ENCODE measurements at regions not wholly inside any gene's neighbourhood (a gene's known extent, or its start where the extent isn't known, plus 50 kb on each side); places are given as distances from the start of the nearest gene placed in this dataset.
A peak's percentile ranks its signal among the peaks of the same experiment; 100 is the strongest.

DNA sequence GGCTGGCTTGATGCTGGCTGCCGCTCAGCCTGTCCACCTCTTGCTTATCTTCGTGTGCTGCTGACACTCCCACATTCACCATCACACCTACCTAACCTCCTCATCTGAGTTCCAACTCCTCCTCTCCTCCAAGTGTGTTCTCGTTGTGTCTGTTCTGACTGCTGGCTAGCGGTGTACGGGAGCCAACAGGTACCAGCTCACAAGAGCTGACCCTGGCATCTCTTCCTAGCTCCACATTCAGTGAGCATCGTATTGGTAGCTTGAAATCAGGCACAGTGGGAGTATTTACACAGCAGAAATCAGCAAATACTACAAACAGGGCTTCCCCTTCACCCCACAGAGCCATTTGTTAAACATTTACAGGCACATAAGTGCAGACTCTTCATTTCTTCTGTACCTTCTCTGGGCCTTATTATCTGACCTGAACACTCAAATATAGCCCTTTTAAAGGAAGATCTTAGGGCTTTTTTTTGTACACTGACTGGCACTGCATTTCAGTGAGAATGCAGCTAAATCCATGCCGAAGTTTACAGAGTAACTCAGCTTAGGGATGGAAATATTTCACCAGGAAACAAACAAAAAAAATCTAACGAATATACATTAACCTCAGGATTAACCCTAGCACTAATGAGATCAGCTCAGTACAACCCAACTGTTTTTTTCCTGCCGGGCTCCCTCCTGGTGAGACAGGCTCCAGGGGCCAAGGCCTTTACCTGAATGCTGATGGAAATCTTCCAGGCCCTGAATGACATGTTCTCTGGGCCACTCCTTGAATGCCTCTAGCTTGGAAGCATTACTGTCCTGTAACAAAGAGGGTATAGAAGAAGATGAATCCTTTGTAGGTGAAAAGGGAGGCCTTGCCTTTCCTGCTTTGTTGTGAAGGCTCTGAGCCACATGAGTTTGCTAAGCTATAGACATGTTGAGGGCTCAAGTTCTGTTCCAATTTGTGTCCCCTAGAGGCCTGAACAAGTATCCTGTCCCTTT lies 150.5 kb upstream of the LPP start:
- peak; percentile 57 for DNase-seq
- H3K36me3 ChIP-seq: no peaks in the 10 kb centered on the region
- no peaks in the 10 kb centered on the region for H3K9me3 ChIP-seq (ENCODE audit: severe bottlenecking)
- H3K4me3 ChIP-seq (ENCODE audit: low read depth, low read length): no peak overlapping the region
- TF ChIP-seq, protein P1, sequence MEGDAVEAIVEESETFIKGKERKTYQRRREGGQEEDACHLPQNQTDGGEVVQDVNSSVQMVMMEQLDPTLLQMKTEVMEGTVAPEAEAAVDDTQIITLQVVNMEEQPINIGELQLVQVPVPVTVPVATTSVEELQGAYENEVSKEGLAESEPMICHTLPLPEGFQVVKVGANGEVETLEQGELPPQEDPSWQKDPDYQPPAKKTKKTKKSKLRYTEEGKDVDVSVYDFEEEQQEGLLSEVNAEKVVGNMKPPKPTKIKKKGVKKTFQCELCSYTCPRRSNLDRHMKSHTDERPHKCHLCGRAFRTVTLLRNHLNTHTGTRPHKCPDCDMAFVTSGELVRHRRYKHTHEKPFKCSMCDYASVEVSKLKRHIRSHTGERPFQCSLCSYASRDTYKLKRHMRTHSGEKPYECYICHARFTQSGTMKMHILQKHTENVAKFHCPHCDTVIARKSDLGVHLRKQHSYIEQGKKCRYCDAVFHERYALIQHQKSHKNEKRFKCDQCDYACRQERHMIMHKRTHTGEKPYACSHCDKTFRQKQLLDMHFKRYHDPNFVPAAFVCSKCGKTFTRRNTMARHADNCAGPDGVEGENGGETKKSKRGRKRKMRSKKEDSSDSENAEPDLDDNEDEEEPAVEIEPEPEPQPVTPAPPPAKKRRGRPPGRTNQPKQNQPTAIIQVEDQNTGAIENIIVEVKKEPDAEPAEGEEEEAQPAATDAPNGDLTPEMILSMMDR (IDR thresholded peaks at IDR 0.05; ENCODE audit: low read depth, low read length): no peak
- H3K27ac ChIP-seq: peak overlapping the region; percentile 43
- no peaks in the 10 kb centered on the region for H3K27me3 ChIP-seq (ENCODE audit: insufficient read depth, low read depth, severe bottlenecking)

DNA sequence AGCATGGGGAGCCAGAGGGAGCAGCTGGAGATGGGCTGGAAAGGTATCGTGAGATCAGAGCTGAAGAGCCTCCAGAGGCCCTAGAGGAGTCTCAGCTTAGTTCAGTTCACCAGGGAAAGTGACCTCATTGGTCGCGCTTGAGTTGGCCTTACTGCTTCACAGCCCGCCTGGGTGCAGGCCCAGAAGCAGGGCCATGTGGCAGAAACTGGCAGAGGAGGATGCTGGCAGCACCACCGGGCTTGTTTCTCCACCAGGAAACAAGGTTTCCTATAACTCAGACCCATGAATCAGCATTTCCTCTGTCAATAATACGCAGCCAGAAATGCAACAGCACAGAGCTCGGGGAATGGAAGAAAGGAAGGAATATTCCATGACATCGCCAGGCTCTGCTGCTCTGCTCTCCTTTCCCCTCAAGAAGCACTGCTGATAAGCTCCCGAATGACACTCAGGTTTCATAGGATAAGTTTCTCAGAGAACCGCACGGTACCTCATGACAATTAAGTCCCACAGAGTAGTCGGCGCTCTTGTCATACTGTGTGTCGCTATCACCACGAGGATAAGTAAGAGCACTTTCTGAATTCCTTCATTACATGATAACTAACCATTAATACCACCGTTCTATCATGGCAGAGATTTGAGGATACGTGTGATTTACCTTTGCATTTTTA lies 147.1 kb upstream of the LPP start:
- no peaks in the 10 kb centered on the region for H3K36me3 ChIP-seq
- peak; percentile 17 for DNase-seq
- no peak overlapping the region for H3K27ac ChIP-seq
- no peaks in the 10 kb centered on the region for H3K27me3 ChIP-seq (ENCODE audit: insufficient read depth, low read depth, severe bottlenecking)
- TF ChIP-seq, protein P1 (IDR thresholded peaks at IDR 0.05; ENCODE audit: low read depth, low read length): no peak
- H3K9me3 ChIP-seq (ENCODE audit: severe bottlenecking): no peaks in the 10 kb centered on the region
- no peak overlapping the region for H3K4me3 ChIP-seq (ENCODE audit: low read depth, low read length)

DNA sequence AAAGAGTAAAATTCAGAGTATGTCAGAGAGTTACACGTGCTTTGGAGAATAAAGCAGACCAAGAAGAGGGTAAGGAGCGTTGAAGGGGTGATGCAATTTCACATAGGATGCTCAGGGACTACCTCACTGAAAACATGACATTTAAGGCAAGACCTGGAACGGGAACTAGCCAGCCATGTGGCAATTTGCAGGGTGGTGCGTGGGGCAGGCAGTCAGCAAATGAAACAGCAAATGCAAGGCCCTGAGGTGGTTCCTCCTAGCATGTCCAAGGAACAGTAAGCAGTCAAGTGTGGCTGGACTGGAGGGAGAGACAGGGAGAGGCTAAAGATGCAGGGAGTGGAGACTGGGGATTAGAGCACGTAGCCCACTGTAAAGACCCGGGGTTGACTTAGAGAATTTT lies 146.1 kb upstream of the LPP start:
- no peaks in the 10 kb centered on the region for H3K36me3 ChIP-seq
- no peak overlapping the region for H3K27ac ChIP-seq
- no peak overlapping the region for H3K4me3 ChIP-seq (ENCODE audit: low read depth, low read length)
- no peak for DNase-seq
- TF ChIP-seq, protein P1 (IDR thresholded peaks at IDR 0.05; ENCODE audit: low read depth, low read length): no peak
- H3K9me3 ChIP-seq (ENCODE audit: severe bottlenecking): no peaks in the 10 kb centered on the region
- no peaks in the 10 kb centered on the region for H3K27me3 ChIP-seq (ENCODE audit: insufficient read depth, low read depth, severe bottlenecking)

DNA sequence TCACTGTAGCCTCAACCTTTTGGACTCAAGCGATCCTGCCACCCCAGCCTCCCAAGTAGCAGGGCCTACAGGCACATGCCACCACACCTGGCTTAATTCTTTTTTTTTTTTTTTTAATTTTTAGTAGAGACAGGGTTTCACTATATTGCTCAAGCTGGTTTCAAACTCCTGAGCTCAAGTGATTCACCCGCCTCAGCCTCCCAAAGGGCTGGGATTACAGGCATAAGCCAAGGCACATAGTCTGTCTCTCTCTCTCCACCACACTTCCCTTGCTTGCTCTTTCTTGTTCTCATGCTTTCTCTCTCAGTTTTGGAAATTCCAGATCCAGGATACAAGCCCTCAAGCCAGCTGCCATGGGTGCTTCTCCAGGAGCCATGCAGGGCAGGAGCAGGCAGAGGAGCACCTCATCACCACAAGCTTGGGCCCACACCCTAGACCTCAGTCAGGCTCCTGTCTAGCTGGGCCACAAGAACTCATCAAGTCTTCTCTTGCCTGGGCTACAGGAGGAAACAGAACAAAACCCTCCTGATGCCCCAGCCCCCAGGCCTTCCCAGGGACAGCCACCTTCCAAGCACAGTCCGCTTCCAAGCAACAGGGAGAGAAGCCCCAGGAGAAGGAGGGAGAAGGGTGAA lies 145.3 kb upstream of the LPP start:
- no peak overlapping the region for H3K4me3 ChIP-seq (ENCODE audit: low read depth, low read length)
- no peaks in the 10 kb centered on the region for H3K36me3 ChIP-seq
- no peaks in the 10 kb centered on the region for H3K9me3 ChIP-seq (ENCODE audit: severe bottlenecking)
- H3K27me3 ChIP-seq (ENCODE audit: insufficient read depth, low read depth, severe bottlenecking): no peaks in the 10 kb centered on the region
- TF ChIP-seq, protein P1 (IDR thresholded peaks at IDR 0.05; ENCODE audit: low read depth, low read length): no peak
- no peak overlapping the region for H3K27ac ChIP-seq
- DNase-seq: no peak

DNA sequence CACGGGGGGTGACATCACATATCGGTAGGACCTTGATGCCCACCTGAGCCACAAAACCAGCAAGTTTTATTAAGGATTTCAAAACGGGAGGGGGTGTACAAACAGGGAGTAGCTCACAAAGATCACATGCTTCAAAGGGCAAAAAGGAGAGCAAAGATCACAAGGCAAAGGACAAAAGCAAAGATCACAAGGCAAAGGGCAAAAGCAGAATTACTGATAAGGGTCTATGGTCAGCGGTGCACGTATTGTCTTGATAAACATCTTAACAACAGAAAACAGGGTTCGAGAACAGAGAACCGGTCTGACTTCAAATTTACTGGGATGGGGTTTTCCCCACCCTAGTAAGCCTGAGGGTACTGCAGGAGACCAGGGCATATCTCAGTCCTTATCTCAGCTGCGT lies 143.5 kb upstream of the LPP start:
- Histone ChIP-seq H3K36me3 (no peaks in the 10 kb centered on the region), H3K27me3 (ENCODE audit: insufficient read depth, low read depth, severe bottlenecking) (no peaks in the 10 kb centered on the region), H3K27ac (no peak overlapping the region), H3K4me3 (ENCODE audit: low read depth, low read length) (no peak overlapping the region), H3K9me3 (ENCODE audit: severe bottlenecking) (no peaks in the 10 kb centered on the region)
- DNase-seq: no peak
- TF ChIP-seq, protein P1 (IDR thresholded peaks at IDR 0.05; ENCODE audit: low read depth, low read length): no peak

All from WERI-Rb-1 (cell line).